ENCODE measurements at regions not wholly inside any gene's neighbourhood (a gene's known extent, or its start where the extent isn't known, plus 50 kb on each side); places are given as distances from the start of the nearest gene placed in this dataset.

- FAIRE-seq (no peak), DNase-seq (ENCODE audit: insufficient read length, low spot score) (no peak)
- TF ChIP-seq CTCF (IDR thresholded peaks at IDR 0.05; ENCODE audit: insufficient read depth, missing control alignments): no peak
Measured at GRCh38 chr16:14360326-14361037, 269.6 kb downstream of the PARN start.

DNA sequence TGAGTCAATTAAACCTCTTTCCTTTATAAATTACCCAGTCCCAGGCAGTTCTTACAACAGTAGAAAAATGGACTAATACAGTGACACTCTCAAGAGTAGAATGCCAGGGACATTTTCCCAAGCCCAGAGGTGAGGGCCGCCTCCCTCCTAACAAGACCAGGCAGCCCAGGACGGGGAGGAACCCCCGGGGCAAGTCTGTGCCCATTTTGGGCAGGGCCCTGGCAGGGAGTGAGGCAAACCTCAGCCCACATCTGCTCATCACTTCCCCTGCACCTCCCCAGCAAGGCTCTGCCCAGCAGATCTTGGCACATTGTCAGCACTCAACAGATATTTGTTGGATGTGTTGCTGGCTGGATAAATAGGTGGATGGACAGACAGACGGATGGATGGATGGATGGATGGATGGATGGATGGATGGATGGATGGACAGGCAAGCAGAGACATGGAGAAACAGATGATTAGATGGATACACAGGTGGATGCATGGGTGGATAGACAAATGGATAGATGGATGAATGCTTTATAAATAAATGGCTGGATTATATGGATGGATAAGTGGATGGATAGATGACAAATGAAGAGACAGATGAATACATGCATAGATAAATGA is 271.3 kb downstream of the PARN start:
- FAIRE-seq (no peak), DNase-seq (ENCODE audit: insufficient read length, low spot score) (no peak)
- no peak for TF ChIP-seq CTCF (IDR thresholded peaks at IDR 0.05; ENCODE audit: insufficient read depth, missing control alignments)

- DNase-seq (ENCODE audit: insufficient read length, low spot score) (no peak), FAIRE-seq (no peak)
- no peak for TF ChIP-seq CTCF (IDR thresholded peaks at IDR 0.05; ENCODE audit: insufficient read depth, missing control alignments)
Measured at GRCh38 chr16:14357328-14357727, 272.7 kb downstream of the PARN start.

- DNase-seq (ENCODE audit: insufficient read length, low spot score) (no peak), FAIRE-seq (no peak)
- TF ChIP-seq CTCF (IDR thresholded peaks at IDR 0.05; ENCODE audit: insufficient read depth, missing control alignments): no peak
Measured at GRCh38 chr16:14356064-14356463, 274.0 kb downstream of the PARN start.

DNA sequence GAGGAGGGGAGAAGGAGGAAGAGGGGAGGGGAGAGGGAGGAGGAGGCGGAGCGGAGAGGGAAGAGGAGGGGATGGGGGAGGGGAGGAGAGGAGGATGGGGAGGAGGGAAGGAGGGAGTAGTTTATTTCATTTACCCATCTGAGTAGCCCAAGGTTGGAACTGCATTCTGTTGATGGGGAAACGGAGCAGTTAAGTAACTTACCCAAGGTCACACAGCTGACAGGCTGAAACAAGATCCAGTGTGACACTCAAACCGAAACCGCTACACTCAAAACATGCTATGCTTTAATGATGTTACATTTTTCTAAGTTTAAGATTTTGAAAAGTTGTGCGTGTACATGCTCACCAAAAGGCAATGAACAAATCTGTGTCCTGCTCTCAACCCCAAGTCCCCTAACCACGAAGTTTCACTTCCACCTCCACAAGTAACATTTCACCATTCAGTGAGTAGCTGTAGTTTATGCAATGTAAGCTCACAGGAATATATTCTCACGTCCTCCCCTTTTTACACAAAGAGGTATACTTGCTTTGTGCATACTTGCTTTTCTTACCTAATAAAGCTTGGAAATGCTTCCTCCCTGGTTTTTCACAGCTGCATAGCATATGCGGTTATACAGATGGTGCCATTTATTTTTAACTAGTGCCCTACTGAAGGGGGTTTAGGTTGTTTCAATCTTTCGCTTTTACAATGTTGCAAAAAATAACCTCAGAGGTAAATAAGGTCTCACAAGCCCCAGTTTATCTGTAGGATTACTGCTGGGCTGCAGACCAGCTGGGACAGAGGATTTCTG is 275.3 kb downstream of the PARN start:
- FAIRE-seq (no peak), DNase-seq (ENCODE audit: insufficient read length, low spot score) (no peak)
- TF ChIP-seq CTCF (IDR thresholded peaks at IDR 0.05; ENCODE audit: insufficient read depth, missing control alignments): no peak

DNA sequence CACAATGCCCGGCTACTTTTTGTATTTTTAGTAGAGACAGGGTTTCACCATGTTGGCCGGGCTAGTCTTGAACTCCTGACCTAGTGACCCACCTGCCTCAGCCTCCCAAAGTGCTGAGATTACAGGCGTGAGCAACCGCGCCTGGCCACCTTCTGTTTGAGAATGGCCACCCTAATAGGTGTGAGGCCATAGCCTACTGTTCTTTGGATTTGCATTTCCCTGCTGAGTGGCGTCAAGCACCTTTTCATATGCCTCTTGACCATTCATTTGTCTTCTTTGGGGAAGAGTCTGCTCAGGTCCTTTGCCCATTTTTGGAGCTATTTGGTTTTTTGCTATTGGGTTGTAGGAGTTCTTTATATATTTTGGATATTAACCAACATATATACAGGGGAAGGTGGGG is 276.7 kb downstream of the PARN start:
- no peak for TF ChIP-seq CTCF (IDR thresholded peaks at IDR 0.05; ENCODE audit: insufficient read depth, missing control alignments)
- FAIRE-seq (no peak), DNase-seq (ENCODE audit: insufficient read length, low spot score) (no peak)
